ENCODE measurements at regions not wholly inside any gene's neighbourhood (a gene's known extent, or its start where the extent isn't known, plus 50 kb on each side); places are given as distances from the start of the nearest gene placed in this dataset.

DNA sequence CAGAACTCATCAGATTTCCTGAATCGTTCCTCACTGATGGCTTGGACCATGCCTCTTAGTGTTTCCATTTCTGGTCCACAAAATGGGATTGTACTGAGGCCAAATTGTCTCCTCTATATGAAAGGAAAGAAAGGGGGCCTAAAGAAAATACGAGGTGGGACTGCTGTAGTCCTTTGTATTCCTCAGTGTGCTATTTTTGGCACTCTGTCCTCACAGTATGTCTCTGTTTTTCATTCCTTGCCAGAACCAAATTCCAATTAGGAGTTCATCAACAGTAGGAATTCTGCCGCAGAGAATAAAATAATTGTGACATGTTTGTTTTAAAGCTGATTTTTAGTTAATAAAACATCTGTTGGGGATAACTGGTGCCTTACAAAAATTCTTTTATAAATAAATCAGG, 515.7 kb downstream of the SMARCA1 start:
- TF ChIP-seq, protein P1, sequence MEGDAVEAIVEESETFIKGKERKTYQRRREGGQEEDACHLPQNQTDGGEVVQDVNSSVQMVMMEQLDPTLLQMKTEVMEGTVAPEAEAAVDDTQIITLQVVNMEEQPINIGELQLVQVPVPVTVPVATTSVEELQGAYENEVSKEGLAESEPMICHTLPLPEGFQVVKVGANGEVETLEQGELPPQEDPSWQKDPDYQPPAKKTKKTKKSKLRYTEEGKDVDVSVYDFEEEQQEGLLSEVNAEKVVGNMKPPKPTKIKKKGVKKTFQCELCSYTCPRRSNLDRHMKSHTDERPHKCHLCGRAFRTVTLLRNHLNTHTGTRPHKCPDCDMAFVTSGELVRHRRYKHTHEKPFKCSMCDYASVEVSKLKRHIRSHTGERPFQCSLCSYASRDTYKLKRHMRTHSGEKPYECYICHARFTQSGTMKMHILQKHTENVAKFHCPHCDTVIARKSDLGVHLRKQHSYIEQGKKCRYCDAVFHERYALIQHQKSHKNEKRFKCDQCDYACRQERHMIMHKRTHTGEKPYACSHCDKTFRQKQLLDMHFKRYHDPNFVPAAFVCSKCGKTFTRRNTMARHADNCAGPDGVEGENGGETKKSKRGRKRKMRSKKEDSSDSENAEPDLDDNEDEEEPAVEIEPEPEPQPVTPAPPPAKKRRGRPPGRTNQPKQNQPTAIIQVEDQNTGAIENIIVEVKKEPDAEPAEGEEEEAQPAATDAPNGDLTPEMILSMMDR (IDR thresholded peaks at IDR 0.05), result no peak
- TF ChIP-seq EZH2phosphoT487 (IDR thresholded peaks at IDR 0.05) (no peak), EZH2 (IDR thresholded peaks at IDR 0.05) (no peak)
